Pancreas (tissue), 10 donors: ENCODE measurements at regions not wholly inside any gene's neighbourhood (a gene's known extent, or its start where the extent isn't known, plus 50 kb on each side); places are given as distances from the start of the nearest gene placed in this dataset.

Experiments
- ATAC-seq, 4 donors: fragments of 200-7000 bp; cut with Tn5 transposase; one replicate each; pipeline versions ENCODE4 v1.8.0 to v1.9.1; 2020; ENCODE audit warnings: mild to moderate bottlenecking in 4 of 4, moderate library complexity in 4 of 4
- DNase-seq, 6 donors: peaks; one replicate each; pipeline ENCODE4 v3.0.0-alpha.2; 2020
- FAIRE-seq: peaks from 2 replicates; lab custom pipeline; 2012; peaks lifted over from hg19 to GRCh38; lab: Jason Lieb, UNC
- H3K27ac ChIP-seq, 4 donors: fragments of 200-600 bp; sonication (generic); 1 replicate in 3 of 4; 2 replicates in 1 of 4; pipeline versions ENCODE4 v1.5.0 to v1.8.0; 2020
- H3K27me3 ChIP-seq, 4 donors: fragments of 200-600 bp; one replicate each; pipeline ENCODE4 v1.8.0; 2021
- H3K36me3 ChIP-seq, 3 donors: fragments of 200-600 bp; sonication (generic) in 1 of 3; one replicate each; pipeline versions ENCODE4 v1.5.0 to v1.8.0; 2020 to 2021
- H3K4me1 ChIP-seq, 3 donors: fragments of 200-600 bp; one replicate each; pipeline ENCODE4 v1.8.0; 2021
- H3K4me3 ChIP-seq, 4 donors: fragments of 200-600 bp; sonication (generic) in 2 of 4; one replicate each; pipeline versions ENCODE4 v1.5.0 to v1.8.0; 2020 to 2021
- H3K9me3 ChIP-seq, 4 donors: fragments of 200-600 bp; one replicate each; pipeline ENCODE4 v1.8.0; 2021
- WGBS, 2 donors: extraction: QIAGEN DNeasy Blood & Tissue Kit; methylation state at CpG; one replicate each; pipeline ENCODE4 v1.1.7; 2013; 5-methylcytosine and 5-hydroxymethylcytosine counted together
- intact Hi-C, 3 donors: fragments of 100-400 bp; cut with DNase I; formaldehyde crosslinking; loops; one replicate each; pipeline versions ENCODE4 v1.11.1 to v1.14.2; 2022
- TF ChIP-seq, protein P1 (sequence below), 4 donors: fragments of 200-600 bp; sonication (generic) in 3 of 4; IDR thresholded peaks; one replicate each; pipeline versions ENCODE4 v1.5.0 to v1.8.0; 2021; ENCODE audit warnings: antibody characterized with exemption in 4 of 4
- donor health status: healthy with polysubstance abuse.
- donor health status: DM: no; HTN: no; CAD: no; lungs with moderate emphysema.
- donor health status: DM: no; HTN: no; CAD: no.
- donor health status: control.
- donor health status: control.
- donor health status: Bipolar disorder and iron deficiency.
- donor health status: DM: yes; HTN: yes; CAD: no.
- donor health status: DM: no; HTN: no; CAD: no.
- donor health status: DM: no; HTN: no; CAD: no.
- donor health status: DM: yes; HTN: yes; CAD: no.

GRCh38 chr2:182558564-182558963, 131.7 kb upstream of the PDE1A start:
- no peaks in the 10 kb centered on the region for H3K36me3 ChIP-seq
- WGBS, 2 donors: 3 to 7% methylated on average over 1 of the region's 1 CpG
- no peak for FAIRE-seq
- ATAC-seq: no peak
- no peak overlapping the region for H3K27ac ChIP-seq
- TF ChIP-seq, protein P1, sequence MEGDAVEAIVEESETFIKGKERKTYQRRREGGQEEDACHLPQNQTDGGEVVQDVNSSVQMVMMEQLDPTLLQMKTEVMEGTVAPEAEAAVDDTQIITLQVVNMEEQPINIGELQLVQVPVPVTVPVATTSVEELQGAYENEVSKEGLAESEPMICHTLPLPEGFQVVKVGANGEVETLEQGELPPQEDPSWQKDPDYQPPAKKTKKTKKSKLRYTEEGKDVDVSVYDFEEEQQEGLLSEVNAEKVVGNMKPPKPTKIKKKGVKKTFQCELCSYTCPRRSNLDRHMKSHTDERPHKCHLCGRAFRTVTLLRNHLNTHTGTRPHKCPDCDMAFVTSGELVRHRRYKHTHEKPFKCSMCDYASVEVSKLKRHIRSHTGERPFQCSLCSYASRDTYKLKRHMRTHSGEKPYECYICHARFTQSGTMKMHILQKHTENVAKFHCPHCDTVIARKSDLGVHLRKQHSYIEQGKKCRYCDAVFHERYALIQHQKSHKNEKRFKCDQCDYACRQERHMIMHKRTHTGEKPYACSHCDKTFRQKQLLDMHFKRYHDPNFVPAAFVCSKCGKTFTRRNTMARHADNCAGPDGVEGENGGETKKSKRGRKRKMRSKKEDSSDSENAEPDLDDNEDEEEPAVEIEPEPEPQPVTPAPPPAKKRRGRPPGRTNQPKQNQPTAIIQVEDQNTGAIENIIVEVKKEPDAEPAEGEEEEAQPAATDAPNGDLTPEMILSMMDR (IDR thresholded peaks at IDR 0.05): no peak
- no peak overlapping the region for H3K4me3 ChIP-seq
- DNase-seq: no peak
- H3K9me3 ChIP-seq: no peaks in the 10 kb centered on the region
- intact Hi-C loops: no loop called here
- H3K4me1 ChIP-seq: no peaks in the 10 kb centered on the region
- H3K27me3 ChIP-seq: no peaks in the 10 kb centered on the region

DNA sequence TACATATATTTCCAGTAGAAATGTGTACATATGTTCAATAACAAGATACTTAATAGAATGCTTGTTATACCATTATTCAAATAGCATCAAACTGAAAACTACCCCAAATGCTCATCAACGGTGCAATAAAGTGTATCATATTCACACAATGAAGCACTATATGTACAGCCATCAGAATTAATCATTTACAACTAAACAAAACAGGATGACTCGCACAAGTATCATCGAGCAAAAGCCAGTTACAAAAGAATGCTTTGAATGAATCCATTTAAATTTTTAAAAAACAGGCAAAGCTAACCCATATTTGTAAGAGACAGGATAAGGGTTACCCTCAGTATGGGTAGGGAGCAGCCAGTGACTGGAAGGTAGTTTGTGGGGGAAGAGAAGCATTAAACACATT, 132.8 kb upstream of the PDE1A start:
- H3K9me3 ChIP-seq: no peaks in the 10 kb centered on the region
- 77 to 87% methylated on average over 3 of the region's 3 CpGs for WGBS, 2 donors
- DNase-seq: no peak
- intact Hi-C loops: no loop called here
- H3K27ac ChIP-seq: no peak overlapping the region
- no peaks in the 10 kb centered on the region for H3K36me3 ChIP-seq
- no peak for ATAC-seq
- no peak overlapping the region for H3K4me3 ChIP-seq
- TF ChIP-seq, protein P1 (IDR thresholded peaks at IDR 0.05): no peak
- no peaks in the 10 kb centered on the region for H3K4me1 ChIP-seq
- no peak for FAIRE-seq
- H3K27me3 ChIP-seq: no peaks in the 10 kb centered on the region

- FAIRE-seq (no peak), DNase-seq (no peak), ATAC-seq (no peak)
- Histone ChIP-seq H3K27me3 (no peaks in the 10 kb centered on the region), H3K4me3 (no peak overlapping the region), H3K27ac (no peak overlapping the region), H3K36me3 (no peaks in the 10 kb centered on the region), H3K9me3 (no peaks in the 10 kb centered on the region), H3K4me1 (no peaks in the 10 kb centered on the region)
- WGBS, 2 donors: 61 to 68% methylated on average over 1 of the region's 1 CpG
- intact Hi-C loops: no loop called here
- TF ChIP-seq, protein P1 (IDR thresholded peaks at IDR 0.05): no peak
These were observed 139.2 kb upstream of the PDE1A start for GRCh38 chr2:182565911-182566567.

DNA sequence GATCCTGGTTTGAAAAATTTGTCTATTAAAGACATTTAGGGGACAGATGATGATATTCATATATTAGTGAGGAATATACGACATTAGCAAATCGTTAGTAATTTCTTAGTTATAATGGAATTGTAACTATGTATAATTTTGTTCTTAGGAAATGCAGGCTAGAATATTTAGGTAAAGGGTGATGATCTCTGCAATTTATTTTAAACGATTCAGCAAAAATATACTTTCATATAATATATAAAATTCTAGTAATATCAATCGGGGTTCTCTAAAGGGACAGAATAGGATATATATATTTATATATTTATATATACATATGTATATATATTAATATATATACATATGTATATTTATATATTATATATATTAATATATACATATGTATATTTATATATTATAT, 142.5 kb upstream of the DNAJC10 start:
- Histone ChIP-seq H3K27ac (no peak overlapping the region), H3K4me3 (no peak overlapping the region), H3K36me3 (no peaks in the 10 kb centered on the region), H3K9me3 (no peaks in the 10 kb centered on the region), H3K4me1 (no peaks in the 10 kb centered on the region), H3K27me3 (no peaks in the 10 kb centered on the region)
- DNase-seq: no peak
- intact Hi-C loops: no loop called here
- TF ChIP-seq, protein P1 (IDR thresholded peaks at IDR 0.05): no peak
- 89 to 94% methylated on average over 4 of the region's 4 CpGs for WGBS, 2 donors
- no peak for ATAC-seq
- peak; percentile 51 for FAIRE-seq

DNA sequence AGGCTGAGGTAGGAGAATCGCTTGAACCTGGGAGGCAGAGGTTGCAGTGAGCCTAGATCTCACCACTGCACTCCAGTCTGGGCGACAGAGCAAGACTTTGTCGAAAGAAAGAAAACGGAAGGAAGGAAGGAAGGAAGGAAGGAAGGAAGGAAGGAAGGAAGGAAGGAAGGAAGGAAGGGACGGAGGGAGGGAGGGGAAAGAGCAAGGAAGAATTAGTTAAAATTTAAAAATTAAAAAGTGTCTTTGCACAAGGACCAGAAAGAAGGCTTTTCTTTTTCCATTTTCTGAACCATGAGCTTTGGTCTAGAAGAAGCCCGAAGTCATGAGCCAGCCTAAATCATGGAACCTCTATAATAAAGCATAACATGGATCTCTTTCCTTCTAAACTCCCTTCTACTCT, 138.2 kb upstream of the DNAJC10 start:
- FAIRE-seq (no peak), DNase-seq (no peak), ATAC-seq (no peak)
- no peaks in the 10 kb centered on the region for H3K27me3 ChIP-seq
- no peaks in the 10 kb centered on the region for H3K9me3 ChIP-seq
- TF ChIP-seq, protein P1 (IDR thresholded peaks at IDR 0.05): no peak
- no peak overlapping the region for H3K4me3 ChIP-seq
- H3K27ac ChIP-seq: no peak overlapping the region
- H3K36me3 ChIP-seq: no peaks in the 10 kb centered on the region
- H3K4me1 ChIP-seq: no peaks in the 10 kb centered on the region
- WGBS, 2 donors: 84 to 87% methylated on average over 6 of the region's 6 CpGs
- intact Hi-C loops: no loop called here
